NB4 (cell line): ENCODE measurements at regions not wholly inside any gene's neighbourhood (a gene's known extent, or its start where the extent isn't known, plus 50 kb on each side); places are given as distances from the start of the nearest gene placed in this dataset.
"Not testable (repeated sequence)": the region's sequence is repeated elsewhere in the genome, so short reads cannot be mapped to it uniquely, and the experiment has no call there.

Experiments
- POLR2A ChIP-seq: IDR thresholded peaks from 2 replicates; pipeline ENCODE4 v1.6.1; 2011; ENCODE audit warnings: mild to moderate bottlenecking; ENCODE audit not compliant: insufficient read length; ENCODE audit errors: extremely low read depth
- TF ChIP-seq, protein P1 (sequence below): IDR thresholded peaks from one replicate; pipeline ENCODE4 v1.5.1; 2012; ENCODE audit warnings: low read depth, low read length
- TF ChIP-seq, protein P2 (sequence below): IDR thresholded peaks from 2 replicates; pipeline ENCODE4 v1.6.1; 2011; ENCODE audit warnings: low read depth, low read length

DNA sequence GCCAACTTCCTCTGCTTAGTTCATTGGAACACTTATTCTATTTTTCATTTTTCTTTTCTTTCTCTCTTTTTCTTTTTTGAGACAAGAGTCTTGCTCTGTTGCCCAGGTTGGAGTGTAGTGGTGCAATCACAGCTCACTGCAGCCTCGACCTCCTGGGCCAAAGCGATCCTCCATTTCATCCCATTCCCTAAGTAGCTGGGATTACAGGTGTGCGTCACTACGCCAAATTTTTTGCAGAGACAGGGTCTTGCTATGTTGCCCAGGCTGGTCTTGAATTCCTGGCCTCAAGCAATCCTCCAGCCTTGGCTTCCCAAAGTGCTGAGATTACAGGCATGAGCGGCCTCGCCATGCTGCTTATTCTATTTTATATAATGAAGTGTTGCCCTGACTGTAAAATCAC is 336.4 kb upstream of the TNRC6C start:
- TF ChIP-seq POLR2A, result not testable (repeated sequence)
- TF ChIP-seq, protein P1, sequence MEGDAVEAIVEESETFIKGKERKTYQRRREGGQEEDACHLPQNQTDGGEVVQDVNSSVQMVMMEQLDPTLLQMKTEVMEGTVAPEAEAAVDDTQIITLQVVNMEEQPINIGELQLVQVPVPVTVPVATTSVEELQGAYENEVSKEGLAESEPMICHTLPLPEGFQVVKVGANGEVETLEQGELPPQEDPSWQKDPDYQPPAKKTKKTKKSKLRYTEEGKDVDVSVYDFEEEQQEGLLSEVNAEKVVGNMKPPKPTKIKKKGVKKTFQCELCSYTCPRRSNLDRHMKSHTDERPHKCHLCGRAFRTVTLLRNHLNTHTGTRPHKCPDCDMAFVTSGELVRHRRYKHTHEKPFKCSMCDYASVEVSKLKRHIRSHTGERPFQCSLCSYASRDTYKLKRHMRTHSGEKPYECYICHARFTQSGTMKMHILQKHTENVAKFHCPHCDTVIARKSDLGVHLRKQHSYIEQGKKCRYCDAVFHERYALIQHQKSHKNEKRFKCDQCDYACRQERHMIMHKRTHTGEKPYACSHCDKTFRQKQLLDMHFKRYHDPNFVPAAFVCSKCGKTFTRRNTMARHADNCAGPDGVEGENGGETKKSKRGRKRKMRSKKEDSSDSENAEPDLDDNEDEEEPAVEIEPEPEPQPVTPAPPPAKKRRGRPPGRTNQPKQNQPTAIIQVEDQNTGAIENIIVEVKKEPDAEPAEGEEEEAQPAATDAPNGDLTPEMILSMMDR, result not testable (repeated sequence)
- TF ChIP-seq, protein P2, sequence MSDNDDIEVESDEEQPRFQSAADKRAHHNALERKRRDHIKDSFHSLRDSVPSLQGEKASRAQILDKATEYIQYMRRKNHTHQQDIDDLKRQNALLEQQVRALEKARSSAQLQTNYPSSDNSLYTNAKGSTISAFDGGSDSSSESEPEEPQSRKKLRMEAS, result not testable (repeated sequence)
